ENCODE measurements at regions not wholly inside any gene's neighbourhood (a gene's known extent, or its start where the extent isn't known, plus 50 kb on each side); places are given as distances from the start of the nearest gene placed in this dataset.

DNA sequence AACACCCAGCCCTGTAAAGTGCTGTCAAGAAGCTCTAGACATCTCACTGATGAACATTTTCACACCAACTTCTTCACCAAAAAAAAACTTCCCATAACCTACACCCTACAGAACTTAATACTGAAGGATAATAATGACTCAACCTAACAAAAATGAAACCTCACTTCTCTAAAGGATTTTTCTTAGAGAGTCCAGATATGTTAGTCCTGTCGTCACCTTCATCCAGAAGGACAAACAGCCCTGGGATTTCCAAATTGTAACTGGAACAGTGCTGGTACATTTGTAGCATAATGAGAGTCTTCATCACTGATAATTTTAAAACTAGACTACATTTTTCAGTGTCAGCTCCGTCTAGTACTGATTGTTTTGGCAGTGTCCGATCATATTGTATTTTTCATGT is 528.6 kb upstream of the CELF2 start:
- CTCF ChIA-PET: no interaction called here
- no peak overlapping the region for H3K4me3 Mint-ChIP-seq
- POLR2A ChIA-PET: no interaction called here

DNA sequence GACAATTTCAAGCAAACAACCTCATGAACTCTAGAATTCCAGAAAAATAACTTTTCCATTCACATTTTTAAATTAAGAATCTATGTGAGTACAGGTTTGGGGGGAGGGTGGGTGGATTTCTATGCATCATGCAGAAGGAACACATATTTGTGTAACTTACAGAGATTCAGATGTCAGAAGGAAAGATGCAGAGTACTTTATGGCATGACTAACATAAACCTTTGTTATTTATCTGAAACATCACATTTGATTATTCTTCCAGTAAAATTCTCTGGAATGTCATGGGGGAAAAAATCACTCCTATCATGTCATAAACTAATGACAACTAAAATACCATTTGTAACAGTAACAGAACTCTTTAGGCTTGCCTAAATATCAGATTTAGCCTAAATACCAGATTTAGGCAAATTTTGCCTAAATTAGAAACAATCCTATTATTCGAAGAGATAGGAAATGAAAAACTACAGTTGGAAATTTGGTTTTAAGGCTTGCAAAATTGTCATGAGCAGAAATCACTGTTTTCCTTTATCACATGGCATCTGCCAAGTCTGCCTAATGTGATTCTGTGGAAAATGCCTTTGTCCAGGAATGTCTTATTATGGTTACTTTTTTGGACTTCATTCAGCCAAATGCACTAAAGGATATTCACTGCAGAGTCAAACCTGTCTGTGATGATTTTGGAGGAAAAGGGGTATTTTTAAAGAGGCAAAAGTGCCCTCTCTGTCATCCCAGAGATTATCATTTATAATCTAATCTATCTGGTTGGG is 527.7 kb upstream of the CELF2 start:
- no peak for DNase-seq
- H3K4me3 Mint-ChIP-seq: no peak overlapping the region

More for the DNA sequence above, 528.6 kb upstream of the CELF2 start:
- no peak for ATAC-seq (replicated peaks in 1 of 4)
- Histone ChIP-seq H3K27me3 (replicated peaks in 1 of 2; ENCODE audit: control insufficient read depth in 2 of 2, extremely low read depth in 1 of 2, insufficient read depth in 2 of 2, low read length in 1 of 2) (no peaks in the 10 kb centered on the region), H3K9me3 (no peaks in the 10 kb centered on the region), H3K4me3 (ENCODE audit: control insufficient read depth in 1 of 2, extremely low read depth in 1 of 2, low read length in 1 of 2) (no peak overlapping the region), H3K4me1 (ENCODE audit: control insufficient read depth in 1 of 2, extremely low read depth in 1 of 2, insufficient read depth in 2 of 2, low read length in 2 of 2) (no peaks in the 10 kb centered on the region), H3K27ac (ENCODE audit: low read length) (no peak overlapping the region), H3K36me3 (ENCODE audit: control insufficient read depth in 2 of 2, extremely low read depth in 1 of 2, insufficient read depth in 1 of 2, low read length in 1 of 2) (no peaks in the 10 kb centered on the region)
- H3K27me3 Mint-ChIP-seq: peaks cover 17 to 44% of the 10 kb centered on the region in 2 donors
- H3K36me3 Mint-ChIP-seq: no peaks in the 10 kb centered on the region
- DNase-seq: no peak
- H3K27ac Mint-ChIP-seq: no peak overlapping the region
- no CpG with 5 or more reads among the region's 3 CpGs for WGBS (ENCODE audit: insufficient coverage)
- H3K9me3 Mint-ChIP-seq: no peaks in the 10 kb centered on the region
- H3K4me1 Mint-ChIP-seq: no peaks in the 10 kb centered on the region

DNA sequence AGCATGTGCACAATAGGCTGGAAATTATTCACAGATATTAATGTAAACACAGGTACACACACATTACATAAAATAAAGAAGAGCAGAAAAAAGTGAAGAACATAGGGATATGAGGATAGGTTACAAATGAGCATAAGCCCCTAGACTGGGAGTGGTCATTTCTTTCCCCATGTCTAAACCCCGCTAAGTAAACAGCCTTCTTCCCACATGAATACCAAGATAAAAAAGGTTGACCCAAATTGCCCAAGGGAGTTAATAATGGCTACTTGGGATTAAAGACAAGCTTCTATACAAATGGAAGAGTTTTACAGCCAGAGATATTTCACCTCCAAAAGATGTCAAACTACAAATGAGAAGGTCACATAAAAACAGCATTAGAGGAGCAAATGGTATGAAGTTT is 527.1 kb upstream of the CELF2 start:
- no CpG with 5 or more reads among the region's 1 CpG for WGBS (ENCODE audit: insufficient coverage)

More for the DNA sequence above, 527.7 kb upstream of the CELF2 start:
- ChIA-PET CTCF (no interaction called here), POLR2A (no interaction called here)
- Mint-ChIP-seq H3K9me3 (no peaks in the 10 kb centered on the region), H3K36me3 (no peaks in the 10 kb centered on the region), H3K27me3 (peaks cover 19 to 43% of the 10 kb centered on the region in 2 donors), H3K4me1 (no peaks in the 10 kb centered on the region), H3K27ac (no peak overlapping the region)
- Histone ChIP-seq H3K4me1 (ENCODE audit: control insufficient read depth in 1 of 2, extremely low read depth in 1 of 2, insufficient read depth in 2 of 2, low read length in 2 of 2) (no peaks in the 10 kb centered on the region), H3K27me3 (replicated peaks in 1 of 2; ENCODE audit: control insufficient read depth in 2 of 2, extremely low read depth in 1 of 2, insufficient read depth in 2 of 2, low read length in 1 of 2) (no peaks in the 10 kb centered on the region), H3K27ac (ENCODE audit: low read length) (no peak overlapping the region), H3K9me3 (no peaks in the 10 kb centered on the region), H3K4me3 (ENCODE audit: control insufficient read depth in 1 of 2, extremely low read depth in 1 of 2, low read length in 1 of 2) (no peak overlapping the region), H3K36me3 (ENCODE audit: control insufficient read depth in 2 of 2, extremely low read depth in 1 of 2, insufficient read depth in 1 of 2, low read length in 1 of 2) (no peaks in the 10 kb centered on the region)
- ATAC-seq (replicated peaks in 1 of 4): no peak
- no CpG with 5 or more reads among the region's 1 CpG for WGBS (ENCODE audit: insufficient coverage)

DNA sequence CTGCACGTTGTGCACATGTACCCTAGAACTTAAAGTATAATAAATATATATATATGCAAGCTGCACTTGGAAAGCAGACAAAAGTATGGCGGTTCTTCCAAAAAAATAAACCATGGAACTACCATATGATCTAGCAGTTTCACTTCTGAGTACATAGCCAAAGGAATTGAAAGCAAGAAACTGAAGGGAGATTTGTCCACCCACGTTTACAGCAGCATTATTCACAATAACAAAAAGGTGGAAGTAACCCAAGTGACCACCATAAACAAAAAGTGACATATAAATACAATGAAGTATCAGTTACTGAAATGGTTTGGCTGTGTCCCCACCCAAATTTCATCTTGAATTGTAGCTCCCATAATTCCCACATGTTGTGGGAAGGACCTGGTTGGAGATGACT is 525.3 kb upstream of the CELF2 start:
- H3K4me1 ChIP-seq (ENCODE audit: control insufficient read depth in 1 of 2, extremely low read depth in 1 of 2, insufficient read depth in 2 of 2, low read length in 2 of 2): no peaks in the 10 kb centered on the region
- Mint-ChIP-seq H3K4me1 (no peaks in the 10 kb centered on the region), H3K27ac (no peak overlapping the region), H3K9me3 (peaks cover 0 to 3% (median 0%) of the 10 kb centered on the region in 3 donors), H3K36me3 (no peaks in the 10 kb centered on the region), H3K4me3 (no peak overlapping the region), H3K27me3 (peaks cover 18 to 48% of the 10 kb centered on the region in 2 donors)
- DNase-seq (no peak), ATAC-seq (replicated peaks in 1 of 4) (no peak)
- CTCF ChIA-PET: no interaction called here
- no peak overlapping the region for H3K4me3 ChIP-seq (ENCODE audit: control insufficient read depth in 1 of 2, extremely low read depth in 1 of 2, low read length in 1 of 2)
- H3K9me3 ChIP-seq: no peaks in the 10 kb centered on the region
- POLR2A ChIA-PET: no interaction called here
- H3K36me3 ChIP-seq (ENCODE audit: control insufficient read depth in 2 of 2, extremely low read depth in 1 of 2, insufficient read depth in 1 of 2, low read length in 1 of 2): no peaks in the 10 kb centered on the region
- no peaks in the 10 kb centered on the region for H3K27me3 ChIP-seq (replicated peaks in 1 of 2; ENCODE audit: control insufficient read depth in 2 of 2, extremely low read depth in 1 of 2, insufficient read depth in 2 of 2, low read length in 1 of 2)
- H3K27ac ChIP-seq (ENCODE audit: low read length): no peak overlapping the region
- WGBS (ENCODE audit: insufficient coverage): no CpG with 5 or more reads among the region's 3 CpGs

More for the DNA sequence above, 527.1 kb upstream of the CELF2 start:
- ATAC-seq (replicated peaks in 1 of 4): no peak
- Mint-ChIP-seq H3K27me3 (peaks cover 19 to 43% of the 10 kb centered on the region in 2 donors), H3K4me1 (no peaks in the 10 kb centered on the region), H3K4me3 (no peak overlapping the region), H3K27ac (no peak overlapping the region), H3K9me3 (no peaks in the 10 kb centered on the region), H3K36me3 (no peaks in the 10 kb centered on the region)
- H3K4me3 ChIP-seq (ENCODE audit: control insufficient read depth in 1 of 2, extremely low read depth in 1 of 2, low read length in 1 of 2): no peak overlapping the region
- ChIA-PET POLR2A (no interaction called here), CTCF (no interaction called here)
- H3K4me1 ChIP-seq (ENCODE audit: control insufficient read depth in 1 of 2, extremely low read depth in 1 of 2, insufficient read depth in 2 of 2, low read length in 2 of 2): no peaks in the 10 kb centered on the region
- no peaks in the 10 kb centered on the region for H3K36me3 ChIP-seq (ENCODE audit: control insufficient read depth in 2 of 2, extremely low read depth in 1 of 2, insufficient read depth in 1 of 2, low read length in 1 of 2)
- H3K27me3 ChIP-seq (replicated peaks in 1 of 2; ENCODE audit: control insufficient read depth in 2 of 2, extremely low read depth in 1 of 2, insufficient read depth in 2 of 2, low read length in 1 of 2): no peaks in the 10 kb centered on the region
- H3K27ac ChIP-seq (ENCODE audit: low read length): no peak overlapping the region
- DNase-seq: no peak
- H3K9me3 ChIP-seq: no peaks in the 10 kb centered on the region

DNA sequence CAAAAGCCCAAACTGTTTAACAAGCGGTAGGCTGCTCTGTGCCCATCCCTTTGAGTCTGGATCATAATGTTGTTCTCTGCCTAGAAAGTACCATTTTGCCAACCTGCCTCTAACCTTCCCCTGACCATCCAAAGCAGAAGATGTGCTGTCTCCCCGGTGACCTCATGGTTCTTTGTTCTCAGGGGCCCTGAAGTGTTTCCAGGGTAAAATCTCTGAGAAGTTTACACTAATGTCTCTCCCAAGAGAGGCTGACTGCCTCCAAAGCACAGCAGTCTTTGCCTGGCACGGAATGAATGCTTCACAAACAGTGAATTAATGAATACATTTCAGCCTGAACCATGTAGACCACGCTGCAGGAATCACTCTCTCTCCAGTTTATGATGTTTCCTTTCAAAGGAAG is 523.8 kb upstream of the CELF2 start:
- ATAC-seq (replicated peaks in 1 of 4): no peak
- 78% methylated on average over 3 of the region's 4 CpGs for WGBS (ENCODE audit: insufficient coverage)
- no peaks in the 10 kb centered on the region for H3K4me1 Mint-ChIP-seq

DNA sequence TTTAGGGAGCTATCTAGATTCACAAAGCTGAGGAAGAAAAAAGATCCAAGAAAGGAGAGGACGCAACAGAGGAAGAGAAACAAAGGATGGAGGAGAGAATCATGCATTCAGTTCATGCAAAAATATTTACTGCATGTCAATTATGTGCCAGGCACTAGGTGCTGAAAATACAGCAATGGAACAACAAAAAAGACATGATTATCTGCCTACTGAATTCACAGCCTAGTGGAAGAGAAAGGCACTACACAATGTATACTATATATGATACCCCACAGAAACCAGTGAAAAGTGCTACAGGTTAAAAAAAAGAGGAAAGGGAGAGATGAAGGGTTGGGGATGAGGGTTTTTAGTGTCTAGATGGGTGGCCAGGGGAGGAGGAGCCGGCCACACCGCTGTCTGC is 520.4 kb upstream of the CELF2 start:
- Histone ChIP-seq H3K4me1 (ENCODE audit: control insufficient read depth in 1 of 2, extremely low read depth in 1 of 2, insufficient read depth in 2 of 2, low read length in 2 of 2) (no peaks in the 10 kb centered on the region), H3K36me3 (ENCODE audit: control insufficient read depth in 2 of 2, extremely low read depth in 1 of 2, insufficient read depth in 1 of 2, low read length in 1 of 2) (no peaks in the 10 kb centered on the region), H3K27me3 (replicated peaks in 1 of 2; ENCODE audit: control insufficient read depth in 2 of 2, extremely low read depth in 1 of 2, insufficient read depth in 2 of 2, low read length in 1 of 2) (no peaks in the 10 kb centered on the region), H3K9me3 (no peaks in the 10 kb centered on the region), H3K27ac (ENCODE audit: low read length) (no peak overlapping the region), H3K4me3 (ENCODE audit: control insufficient read depth in 1 of 2, extremely low read depth in 1 of 2, low read length in 1 of 2) (no peak overlapping the region)
- DNase-seq (no peak), ATAC-seq (replicated peaks in 1 of 4) (no peak)
- ChIA-PET POLR2A (no interaction called here), CTCF (no interaction called here)
- Mint-ChIP-seq H3K27me3 (peaks cover 7 to 32% of the 10 kb centered on the region in 2 donors), H3K36me3 (no peaks in the 10 kb centered on the region), H3K27ac (no peak overlapping the region), H3K4me1 (no peaks in the 10 kb centered on the region), H3K4me3 (no peak overlapping the region), H3K9me3 (peaks cover 2 to 11% (median 10%) of the 10 kb centered on the region in 3 donors)
- 96% methylated on average over 2 of the region's 3 CpGs for WGBS (ENCODE audit: insufficient coverage)

More for the DNA sequence above, 523.8 kb upstream of the CELF2 start:
- H3K9me3 ChIP-seq: no peaks in the 10 kb centered on the region
- Mint-ChIP-seq H3K9me3 (peaks cover 0 to 10% (median 2%) of the 10 kb centered on the region in 3 donors), H3K27me3 (peaks cover 13 to 48% of the 10 kb centered on the region in 2 donors), H3K27ac (no peak overlapping the region), H3K4me3 (no peak overlapping the region), H3K36me3 (no peaks in the 10 kb centered on the region)
- no peaks in the 10 kb centered on the region for H3K36me3 ChIP-seq (ENCODE audit: control insufficient read depth in 2 of 2, extremely low read depth in 1 of 2, insufficient read depth in 1 of 2, low read length in 1 of 2)
- H3K27me3 ChIP-seq (replicated peaks in 1 of 2; ENCODE audit: control insufficient read depth in 2 of 2, extremely low read depth in 1 of 2, insufficient read depth in 2 of 2, low read length in 1 of 2): no peaks in the 10 kb centered on the region
- no peak overlapping the region for H3K4me3 ChIP-seq (ENCODE audit: control insufficient read depth in 1 of 2, extremely low read depth in 1 of 2, low read length in 1 of 2)
- no peaks in the 10 kb centered on the region for H3K4me1 ChIP-seq (ENCODE audit: control insufficient read depth in 1 of 2, extremely low read depth in 1 of 2, insufficient read depth in 2 of 2, low read length in 2 of 2)
- POLR2A ChIA-PET: no interaction called here
- CTCF ChIA-PET: no interaction called here
- no peak for DNase-seq
- no peak overlapping the region for H3K27ac ChIP-seq (ENCODE audit: low read length)

DNA sequence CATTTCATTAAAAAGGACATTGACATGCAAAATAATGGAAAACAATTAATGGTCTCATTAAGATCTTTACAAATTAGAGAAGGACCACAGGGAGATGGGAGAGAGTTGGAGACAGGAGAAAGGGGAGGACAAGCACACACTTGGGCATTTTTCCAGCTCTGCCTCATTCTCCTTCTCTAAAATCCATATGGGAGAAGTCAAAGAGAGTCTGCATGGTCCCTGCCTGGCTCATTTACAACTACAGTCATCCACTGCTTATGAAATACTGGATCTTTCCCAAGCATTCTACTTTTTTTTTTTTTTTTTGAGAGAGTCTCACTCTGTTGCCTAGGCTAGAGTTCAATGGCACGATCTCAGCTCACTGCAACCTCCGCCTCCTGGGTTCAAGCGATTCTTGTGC is 518.9 kb upstream of the CELF2 start:
- WGBS (ENCODE audit: insufficient coverage): 94% methylated on average over 3 of the region's 3 CpGs
- ATAC-seq (replicated peaks in 1 of 4): no peak

More for the DNA sequence above, 518.9 kb upstream of the CELF2 start:
- Mint-ChIP-seq H3K4me3 (no peak overlapping the region), H3K36me3 (no peaks in the 10 kb centered on the region), H3K4me1 (no peaks in the 10 kb centered on the region), H3K27me3 (peaks cover 5 to 27% of the 10 kb centered on the region in 2 donors), H3K9me3 (peaks cover 2 to 11% (median 10%) of the 10 kb centered on the region in 3 donors), H3K27ac (no peak overlapping the region)
- Histone ChIP-seq H3K27ac (ENCODE audit: low read length) (no peak overlapping the region), H3K36me3 (ENCODE audit: control insufficient read depth in 2 of 2, extremely low read depth in 1 of 2, insufficient read depth in 1 of 2, low read length in 1 of 2) (no peaks in the 10 kb centered on the region), H3K27me3 (replicated peaks in 1 of 2; ENCODE audit: control insufficient read depth in 2 of 2, extremely low read depth in 1 of 2, insufficient read depth in 2 of 2, low read length in 1 of 2) (no peaks in the 10 kb centered on the region), H3K4me1 (ENCODE audit: control insufficient read depth in 1 of 2, extremely low read depth in 1 of 2, insufficient read depth in 2 of 2, low read length in 2 of 2) (no peaks in the 10 kb centered on the region), H3K9me3 (no peaks in the 10 kb centered on the region), H3K4me3 (ENCODE audit: control insufficient read depth in 1 of 2, extremely low read depth in 1 of 2, low read length in 1 of 2) (no peak overlapping the region)
- POLR2A ChIA-PET: no interaction called here
- CTCF ChIA-PET: no interaction called here
- DNase-seq: no peak
